ENCODE measurements at regions not wholly inside any gene's neighbourhood (a gene's known extent, or its start where the extent isn't known, plus 50 kb on each side); places are given as distances from the start of the nearest gene placed in this dataset.

- DNase-seq (ENCODE audit: low spot score) = no peak
Observed at GRCh38 chr7:41135511-41135910, 567.4 kb downstream of the INHBA start.

DNA sequence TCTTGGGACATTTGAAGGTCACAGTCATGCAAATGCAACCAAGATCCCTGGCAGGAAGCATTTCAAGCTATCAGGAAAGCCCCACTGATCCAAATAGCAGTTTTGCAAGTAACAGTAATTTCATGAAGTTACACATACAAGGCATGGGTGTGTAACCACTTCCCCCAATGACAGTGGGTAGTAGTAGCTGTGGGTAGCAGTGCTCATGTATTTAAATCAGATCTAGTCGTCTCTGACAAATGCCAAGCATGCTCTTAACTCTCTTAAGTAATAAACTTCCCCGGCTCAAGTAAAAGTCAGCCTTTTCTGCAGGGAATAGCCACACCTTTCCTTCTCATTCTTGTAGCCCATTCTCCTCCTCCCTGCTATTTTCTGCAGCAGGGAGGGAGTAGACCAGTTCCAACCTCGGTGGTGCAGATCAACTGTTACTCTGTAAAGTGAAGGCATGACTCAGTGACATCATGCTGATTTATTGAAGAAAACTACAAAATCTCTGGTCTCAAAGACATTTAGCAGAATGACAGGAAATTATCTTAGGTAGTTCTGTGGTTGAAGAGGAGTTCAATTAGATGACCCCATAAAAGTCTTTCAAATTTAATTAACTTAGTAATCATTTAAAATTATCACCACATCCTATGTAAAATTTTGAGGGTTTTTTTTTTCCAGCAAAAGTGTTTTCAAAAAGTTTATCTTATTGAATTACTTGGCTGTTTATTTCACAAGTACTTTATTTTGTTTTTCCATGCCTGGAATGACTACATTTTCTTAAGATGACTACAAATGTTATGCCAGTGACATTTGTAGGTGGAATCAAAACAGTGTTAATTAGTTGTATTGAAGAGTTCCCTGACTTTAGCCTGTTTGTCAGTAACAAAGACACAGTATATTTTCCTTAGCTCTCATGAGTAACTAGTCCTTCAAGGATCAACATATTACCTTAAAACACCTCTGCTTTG lies 568.3 kb downstream of the INHBA start:
- no peak for DNase-seq (ENCODE audit: low spot score)

- DNase-seq (ENCODE audit: low spot score) = no peak
Observed at GRCh38 chr7:41133690-41134299, 569.1 kb downstream of the INHBA start.

DNA sequence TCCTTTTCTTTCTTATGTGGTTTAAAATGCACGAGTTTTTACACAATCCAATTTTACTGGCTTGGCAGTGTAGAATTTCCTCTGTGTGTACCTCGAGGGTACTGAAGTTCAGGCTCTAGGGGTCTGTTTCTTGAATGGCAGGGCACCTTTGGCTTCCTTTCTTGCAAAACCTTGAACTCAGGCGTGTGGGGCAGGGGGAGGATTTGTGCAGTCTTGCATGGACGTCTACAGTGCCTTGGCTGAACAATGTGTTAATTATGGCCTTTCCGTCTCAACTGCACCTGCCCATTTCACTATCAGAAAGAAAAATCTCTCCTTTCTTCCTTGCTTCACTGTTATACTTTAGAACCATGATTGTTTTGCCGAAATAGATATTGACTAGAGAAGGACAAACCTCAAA lies 570.9 kb downstream of the INHBA start:
- no peak for DNase-seq (ENCODE audit: low spot score)

GRCh38 chr7:41130561-41131236 lies 572.2 kb downstream of the INHBA start:
- DNase-seq (ENCODE audit: low spot score) = peak; percentile 12

DNA sequence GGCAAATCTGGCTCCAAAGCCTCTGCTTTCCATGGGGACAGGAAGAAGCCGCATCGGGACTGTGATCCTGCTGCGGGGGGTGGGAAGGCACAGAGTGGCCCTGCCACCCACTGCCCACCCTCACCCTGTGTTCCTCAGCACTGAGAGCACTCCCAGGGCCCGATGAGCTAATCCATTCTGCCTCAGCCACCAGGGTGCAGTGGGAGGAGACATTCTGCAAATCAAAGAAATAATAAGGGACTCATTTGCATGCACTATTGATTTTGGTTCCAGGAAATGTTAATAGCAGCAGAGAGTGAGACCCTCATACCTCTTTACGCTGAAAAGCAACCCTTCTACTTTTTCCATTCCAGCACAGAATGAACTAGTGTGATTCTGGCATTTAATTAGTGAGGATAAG lies 572.8 kb downstream of the INHBA start:
- DNase-seq (ENCODE audit: low spot score) = no peak

- DNase-seq (ENCODE audit: low spot score) = no peak
Observed at GRCh38 chr7:41125343-41125742, 577.5 kb downstream of the INHBA start.

DNA sequence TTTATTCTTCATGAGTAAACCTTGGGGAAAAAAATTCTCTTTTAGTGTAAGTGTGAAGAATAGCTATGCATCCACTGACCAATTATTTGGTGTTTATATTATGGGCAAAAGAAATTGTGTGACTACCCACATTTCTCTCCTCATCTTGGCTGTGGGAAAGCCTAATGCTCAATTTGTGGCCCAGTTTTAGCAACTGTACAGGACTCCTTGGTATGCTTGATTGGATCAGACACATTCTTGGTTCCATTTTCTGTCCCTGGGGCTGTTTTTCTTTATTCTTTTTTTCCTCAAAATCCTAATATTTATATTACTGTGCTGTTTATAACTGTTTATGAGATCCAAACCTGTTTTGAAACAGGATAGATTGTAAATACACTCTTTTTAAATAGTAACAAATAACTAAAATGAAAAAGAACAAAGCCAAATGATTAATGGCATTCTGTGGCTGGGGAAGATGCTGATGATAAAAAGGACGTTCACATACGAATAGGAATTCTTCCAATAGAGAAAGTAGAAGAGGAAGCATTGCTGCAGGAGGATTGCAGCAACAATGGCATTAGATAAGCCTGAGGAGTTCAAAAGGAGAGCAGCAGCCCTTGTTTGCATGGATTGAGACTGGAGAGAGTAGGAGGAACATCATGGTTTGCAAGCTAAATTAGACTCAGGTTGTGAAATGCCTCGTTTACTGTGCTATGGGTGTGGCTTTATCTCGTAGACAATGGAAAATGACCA lies 580.5 kb downstream of the INHBA start:
- DNase-seq (ENCODE audit: low spot score) = no peak

GRCh38 chr7:41121228-41121627 lies 581.7 kb downstream of the INHBA start:
- no peak for DNase-seq (ENCODE audit: low spot score)

GRCh38 chr7:41118486-41118885 lies 584.4 kb downstream of the INHBA start:
- no peak for DNase-seq (ENCODE audit: low spot score)

GRCh38 chr7:41117431-41117830 lies 585.5 kb downstream of the INHBA start:
- no peak for DNase-seq (ENCODE audit: low spot score)

GRCh38 chr7:41116817-41117216 lies 586.1 kb downstream of the INHBA start:
- DNase-seq (ENCODE audit: low spot score) = no peak

GRCh38 chr7:41116337-41116736 lies 586.6 kb downstream of the INHBA start:
- no peak for DNase-seq (ENCODE audit: low spot score)

- no peak for DNase-seq (ENCODE audit: low spot score)
Observed at GRCh38 chr7:41114691-41115090, 588.2 kb downstream of the INHBA start.

GRCh38 chr7:41114131-41114530 lies 588.8 kb downstream of the INHBA start:
- no peak for DNase-seq (ENCODE audit: low spot score)

GRCh38 chr7:41113719-41114118 lies 589.2 kb downstream of the INHBA start:
- no peak for DNase-seq (ENCODE audit: low spot score)

DNA sequence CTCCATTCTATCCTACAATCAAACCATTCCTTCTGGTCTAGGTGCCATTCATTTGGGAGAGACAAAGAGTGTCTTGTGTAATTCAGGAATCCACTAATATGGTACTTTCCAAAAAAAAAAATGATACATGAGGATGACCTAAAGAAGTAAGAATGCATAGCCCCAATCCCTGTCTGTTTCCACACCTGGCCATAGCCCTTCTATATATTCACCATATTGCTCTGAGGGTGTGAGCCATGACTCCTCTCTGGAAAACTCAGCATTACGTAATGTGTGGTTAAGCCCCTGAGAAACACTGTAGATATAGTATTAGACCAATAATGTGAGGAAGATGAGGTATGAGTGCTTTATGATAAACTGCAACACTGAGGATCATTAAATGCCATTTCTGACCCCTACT lies 592.7 kb downstream of the INHBA start:
- DNase-seq (ENCODE audit: low spot score) = no peak

DNA sequence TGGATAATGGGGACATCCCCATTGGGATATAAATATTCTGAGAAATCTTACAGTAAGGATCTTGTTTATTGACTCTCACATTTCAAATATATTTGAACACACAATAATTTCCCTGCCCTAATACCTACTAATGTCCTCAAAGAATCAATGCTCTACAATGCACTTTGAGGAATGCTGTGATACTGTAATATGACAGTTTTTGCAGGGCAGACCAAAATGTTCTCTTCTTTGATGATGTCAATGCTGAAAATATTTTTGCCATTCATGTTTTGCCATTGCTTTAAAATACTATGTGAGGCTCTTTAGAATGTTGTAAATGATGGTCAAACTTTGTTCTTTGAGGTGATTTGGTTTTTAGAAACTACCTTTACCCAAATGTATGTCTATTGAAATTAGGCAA lies 594.1 kb downstream of the INHBA start:
- no peak for DNase-seq (ENCODE audit: low spot score)

DNA sequence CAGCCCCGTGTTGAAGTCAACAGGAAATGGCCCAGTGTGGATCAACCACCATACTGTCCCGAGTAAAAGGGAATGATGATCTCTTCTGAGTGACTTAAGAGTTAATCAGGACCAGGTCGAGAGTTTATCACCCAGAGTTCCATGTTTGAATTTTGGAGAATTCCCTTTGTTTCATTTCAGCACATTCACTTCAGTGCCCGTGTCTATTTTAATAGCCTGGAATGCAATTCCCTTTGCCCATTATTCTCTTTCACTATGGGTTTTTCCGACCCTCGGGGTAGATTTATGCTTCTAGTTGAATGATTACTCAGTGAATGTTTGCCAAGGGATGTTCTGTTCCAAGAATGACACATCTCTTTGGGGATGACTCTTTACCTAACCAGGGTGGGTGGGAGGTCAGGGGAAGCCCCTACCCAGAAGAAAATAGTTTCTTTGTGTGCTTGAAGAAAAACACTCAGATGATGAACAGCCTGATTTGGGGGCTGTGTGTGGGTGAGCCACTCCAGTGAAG lies 594.9 kb downstream of the INHBA start:
- no peak for DNase-seq (ENCODE audit: low spot score)

DNA sequence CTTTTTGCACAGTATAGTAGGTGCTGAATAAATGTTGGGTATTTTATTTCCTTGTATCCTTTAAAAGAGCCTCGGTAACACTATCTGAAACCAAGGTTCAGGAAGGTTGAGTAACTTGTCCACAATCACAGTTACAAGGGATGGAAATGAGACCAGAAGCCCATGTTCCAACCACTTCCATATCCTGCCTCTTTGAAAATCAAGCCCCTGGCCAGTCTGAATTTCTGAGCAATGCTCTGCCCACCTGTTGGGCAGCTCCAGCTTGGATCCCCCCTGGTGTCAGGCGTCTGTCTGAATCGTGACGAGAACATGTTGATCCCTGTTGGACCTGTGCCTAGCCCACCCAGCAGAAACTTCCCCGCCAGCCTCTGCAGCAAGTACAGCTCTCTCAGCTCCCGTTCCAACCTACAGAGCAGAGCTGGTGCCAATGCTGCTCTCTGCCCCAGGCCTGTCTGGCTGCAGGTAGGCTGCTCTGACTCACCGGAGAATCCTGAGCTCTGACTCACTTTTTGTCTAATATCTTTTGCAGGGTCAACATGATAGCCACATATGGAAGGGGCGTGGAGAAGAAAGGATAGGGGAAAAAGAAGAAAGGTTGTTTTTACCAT lies 595.5 kb downstream of the INHBA start:
- DNase-seq (ENCODE audit: low spot score) = peak; percentile 36

DNA sequence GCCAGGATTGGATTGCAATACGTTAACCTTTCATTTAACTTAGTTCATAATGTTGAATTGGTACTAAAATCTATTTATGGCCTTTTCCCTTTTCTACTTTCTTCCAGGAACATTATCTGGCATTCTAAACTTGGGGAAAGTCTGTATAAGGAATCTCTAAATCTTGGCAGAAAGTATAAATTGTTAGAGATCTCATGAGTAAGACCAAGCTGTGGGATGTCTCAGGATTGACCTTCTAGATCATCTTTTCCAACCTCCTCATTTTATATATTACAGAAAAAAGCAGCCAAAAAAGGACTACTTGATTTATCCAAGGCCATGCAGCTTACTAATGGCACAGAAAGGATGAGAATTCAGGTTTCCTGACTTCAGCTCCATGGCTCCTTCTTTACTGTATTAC lies 598.3 kb downstream of the INHBA start:
- no peak for DNase-seq (ENCODE audit: low spot score)

Data from mucosa of gallbladder (tissue), 1 donor.